GM19395 (cell line): ENCODE measurements at regions not wholly inside any gene's neighbourhood (a gene's known extent, or its start where the extent isn't known, plus 50 kb on each side); places are given as distances from the start of the nearest gene placed in this dataset.
"Not testable (repeated sequence)": the region's sequence is repeated elsewhere in the genome, so short reads cannot be mapped to it uniquely, and the experiment has no call there.

Experiments
- ATAC-seq: cut with Tn5 transposase; IDR thresholded peaks from one replicate; pipeline ENCODE4 v1.9.1; 2021; ENCODE audit warnings: mild to moderate bottlenecking, moderate library complexity; ENCODE audit not compliant: unreplicated experiment

DNA sequence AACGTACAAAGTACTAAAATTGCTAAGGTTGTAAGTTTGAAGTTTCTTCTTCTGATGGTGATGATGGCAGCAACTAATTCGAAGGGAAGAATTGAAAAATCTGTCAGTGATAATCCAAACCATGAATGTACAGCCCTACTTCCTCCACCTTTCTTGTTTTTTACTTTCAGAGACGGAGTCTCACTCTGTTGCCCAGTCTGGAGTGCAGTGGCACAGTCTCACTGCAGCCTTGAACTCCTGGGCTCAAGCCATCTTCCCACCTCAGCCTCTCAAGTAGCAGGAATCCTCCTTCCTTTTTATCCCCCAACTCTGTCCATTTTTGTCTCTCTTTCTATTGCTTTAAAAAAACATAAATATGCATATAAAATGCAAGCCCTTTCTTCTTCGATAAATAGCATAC lies 112.3 kb upstream of the SOX21 start:
- ATAC-seq = no peak

- ATAC-seq = no peak
These were observed 110.0 kb upstream of the SOX21 start for GRCh38 chr13:94822356-94822755.

- no peak for ATAC-seq
These were observed 103.9 kb upstream of the SOX21 start for GRCh38 chr13:94816256-94816655.

DNA sequence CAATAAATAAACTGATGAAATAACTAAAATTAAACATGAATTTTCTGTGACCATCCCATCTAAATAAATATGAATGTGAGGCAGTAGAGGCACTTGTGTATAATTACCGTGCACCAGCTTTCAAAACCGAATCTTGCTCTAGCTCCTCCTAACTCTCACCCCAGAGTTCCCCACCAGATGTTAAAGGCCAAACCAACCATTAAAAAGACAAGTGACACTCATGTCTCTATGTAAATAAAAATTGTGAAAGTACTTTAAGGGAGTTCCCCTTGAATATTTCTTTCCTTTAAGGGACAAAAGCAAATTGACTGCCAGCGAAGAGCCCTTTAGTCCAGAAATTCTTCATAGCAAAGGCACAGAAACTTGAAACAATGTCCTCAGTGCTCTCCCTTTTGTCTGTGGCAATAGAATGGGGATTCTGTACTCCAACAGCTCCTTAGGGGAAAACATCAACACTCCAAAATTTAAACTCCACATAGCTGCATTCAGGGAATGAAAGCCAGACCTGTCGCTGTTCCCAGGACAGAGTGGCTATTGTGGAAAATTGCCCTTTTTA lies 101.7 kb upstream of the SOX21 start:
- ATAC-seq = peak; percentile 98

- ATAC-seq = no peak
These were observed 99.4 kb upstream of the SOX21 start for GRCh38 chr13:94811753-94812152.

- no peak for ATAC-seq
These were observed 88.1 kb upstream of the SOX21 start for GRCh38 chr13:94800423-94800822.

DNA sequence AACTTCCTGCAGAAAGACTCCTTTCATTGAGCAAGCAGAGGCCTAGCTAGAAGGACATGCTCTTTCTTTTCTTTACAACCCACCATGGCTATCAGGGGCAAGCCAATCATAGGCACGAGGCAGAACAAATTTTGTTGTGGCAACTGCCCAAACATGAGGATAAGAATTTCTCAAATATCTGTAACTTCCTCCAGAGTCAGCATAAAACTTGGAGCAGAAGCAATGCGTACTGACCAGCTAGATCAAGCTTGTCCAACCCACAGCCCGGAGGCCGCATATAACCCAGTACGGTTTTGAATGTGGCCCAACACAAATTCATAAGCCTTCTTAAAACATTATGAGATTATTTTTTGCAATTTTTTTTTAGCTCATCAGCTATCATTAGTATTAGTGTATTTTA lies 87.0 kb upstream of the SOX21 start:
- ATAC-seq = no peak

- no peak for ATAC-seq
These were observed 86.4 kb upstream of the SOX21 start for GRCh38 chr13:94798738-94799137.

GRCh38 chr13:94795292-94795691 lies 82.9 kb upstream of the SOX21 start:
- no peak for ATAC-seq

DNA sequence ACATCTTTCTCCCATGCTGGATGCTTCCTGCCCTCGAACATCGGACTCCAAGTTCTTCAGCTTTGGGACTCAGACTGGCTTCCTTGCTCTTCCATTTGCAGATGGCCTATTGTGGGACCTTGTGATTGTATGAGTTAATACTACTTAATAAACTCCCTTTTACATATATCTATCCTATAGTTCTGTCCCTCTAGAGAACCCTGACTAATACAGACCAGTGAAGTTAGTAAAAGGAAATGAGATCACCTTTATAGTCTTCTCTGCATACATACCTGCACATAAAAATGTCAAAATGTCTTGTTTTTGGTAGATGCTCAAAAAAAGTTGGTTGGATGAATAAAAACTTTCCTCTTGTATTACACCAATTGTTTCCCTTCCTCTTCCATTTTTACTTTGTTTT lies 73.9 kb upstream of the SOX21 start:
- not testable (repeated sequence) for ATAC-seq

DNA sequence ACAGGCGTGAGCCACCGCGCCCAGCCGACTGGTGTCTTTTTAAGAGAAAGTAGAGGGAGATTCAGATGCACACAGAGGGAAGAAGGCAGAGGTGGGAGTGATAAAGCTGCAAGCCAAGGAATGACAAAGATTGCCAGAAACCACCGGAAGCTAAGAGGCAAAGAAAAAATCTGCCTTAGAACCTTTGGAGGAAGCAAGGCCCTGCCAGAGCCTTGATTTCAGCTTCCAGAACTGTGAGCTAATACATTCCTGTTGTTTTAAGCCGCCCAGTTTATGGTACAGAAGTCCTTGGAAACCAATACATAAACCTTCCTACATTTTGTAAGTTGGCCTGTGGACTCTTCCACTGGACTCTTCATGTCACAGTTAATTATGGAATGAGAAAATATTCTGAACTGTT lies 71.7 kb upstream of the SOX21 start:
- no peak for ATAC-seq

DNA sequence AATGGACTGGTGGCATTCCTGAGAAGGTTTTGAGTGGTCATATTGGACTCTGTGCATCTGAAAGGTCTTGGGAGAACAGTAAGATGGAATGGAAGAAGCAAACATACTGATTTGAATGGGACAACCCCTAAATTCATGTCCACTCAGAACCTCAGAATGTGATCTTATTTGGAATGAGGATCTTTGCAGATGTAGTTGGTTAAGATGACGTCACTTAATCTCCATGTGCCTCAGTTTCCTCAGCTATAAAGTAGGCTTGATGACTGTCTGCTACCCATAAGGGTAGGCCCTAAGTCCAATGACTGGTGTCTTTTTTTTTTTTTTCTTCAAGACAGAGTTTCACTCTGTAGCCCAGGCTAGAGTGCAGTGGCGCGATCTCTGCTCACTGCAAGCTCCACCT lies 71.1 kb upstream of the SOX21 start:
- no peak for ATAC-seq

DNA sequence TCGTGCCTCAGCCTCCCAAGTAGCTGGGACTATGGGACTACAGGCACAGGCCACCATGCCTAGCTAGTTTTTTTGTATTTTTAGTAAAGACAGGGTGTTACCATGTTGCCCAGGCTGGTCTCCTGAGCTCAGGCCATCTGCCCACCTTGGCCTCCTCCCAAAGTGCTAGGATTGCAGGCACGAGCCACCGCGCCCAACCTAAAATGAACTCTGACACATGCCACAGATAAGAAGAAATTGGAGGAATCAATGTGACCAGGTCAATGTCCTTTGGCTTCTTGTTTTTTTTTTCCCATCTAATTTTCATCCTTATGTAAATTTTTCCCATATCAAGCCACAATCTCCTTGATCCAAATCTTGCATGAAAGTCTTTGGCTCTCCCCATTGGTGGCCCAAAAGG lies 68.1 kb upstream of the SOX21 start:
- no peak for ATAC-seq

DNA sequence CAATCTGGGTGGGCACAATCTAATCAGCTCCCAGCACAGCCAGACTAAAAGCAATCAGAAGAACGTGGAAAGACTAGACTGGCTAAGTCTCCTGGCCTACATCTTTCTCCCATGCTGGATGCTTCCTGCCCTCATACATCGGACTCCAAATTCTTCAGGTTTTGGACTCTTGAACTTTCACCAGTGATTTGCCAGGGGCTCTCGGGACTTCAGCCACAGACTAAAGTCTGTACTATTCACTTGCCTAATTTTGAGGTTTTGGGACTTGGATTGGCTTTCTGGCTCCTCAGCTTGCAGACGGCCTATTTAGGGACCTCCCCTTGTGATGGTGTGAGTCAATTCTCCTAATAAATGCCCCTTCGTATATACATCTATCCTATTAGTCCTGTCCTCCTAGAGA lies 66.6 kb upstream of the SOX21 start:
- ATAC-seq = no peak

- no peak for ATAC-seq
These were observed 66.2 kb upstream of the SOX21 start for GRCh38 chr13:94778585-94778984.

GRCh38 chr13:94776956-94777355 lies 64.6 kb upstream of the SOX21 start:
- ATAC-seq = no peak

- no peak for ATAC-seq
These were observed 64.0 kb upstream of the SOX21 start for GRCh38 chr13:94776300-94776699.

DNA sequence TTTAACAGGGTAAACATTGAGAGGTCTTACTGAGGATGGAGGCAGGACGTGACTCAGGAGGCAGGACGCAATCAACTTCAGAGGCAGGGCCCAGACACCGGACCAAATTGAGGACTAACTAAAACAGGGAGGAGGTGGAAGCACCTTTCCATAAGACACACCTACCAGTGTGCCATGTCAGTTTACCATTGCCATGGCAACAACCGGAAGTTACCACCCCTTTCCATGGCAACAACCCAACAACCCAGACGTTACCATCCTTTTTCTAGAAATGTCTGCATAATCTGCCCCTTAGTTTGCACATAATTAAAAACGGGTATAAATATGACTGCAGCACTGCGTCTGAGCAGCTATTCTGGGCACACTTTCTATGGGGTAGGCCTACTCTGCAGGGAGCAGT lies 53.5 kb upstream of the SOX21 start:
- no peak for ATAC-seq

- ATAC-seq = no peak
These were observed 52.4 kb upstream of the SOX21 start for GRCh38 chr13:94764576-94765321.
